Activated B cell treated with CpG ODN at 0.5 μM for 24 hours (primary cell): ENCODE measurements at regions not wholly inside any gene's neighbourhood (a gene's known extent, or its start where the extent isn't known, plus 50 kb on each side); places are given as distances from the start of the nearest gene placed in this dataset.

Experiments used
- ATAC-seq: fragments of 200-7000 bp; cut with Tn5 transposase; one replicate; pipeline ENCODE4 v1.10.0; 2021; ENCODE audit warnings: low read depth, mild to moderate bottlenecking, moderate library complexity
- CTCF ChIA-PET: fragments of 350-600 bp; sonication (Branson Sonifier 250); formaldehyde crosslinking; loops from one replicate; lab custom pipeline; 2021; ENCODE audit warnings: antibody characterized with exemption; lab: Charles Lee
- POLR2A ChIA-PET: fragments of 350-600 bp; sonication (Branson Sonifier 250); formaldehyde crosslinking; loops from one replicate; lab custom pipeline; 2021; ENCODE audit warnings: antibody characterized with exemption; lab: Charles Lee
- DNase-seq: peaks from one replicate; pipeline ENCODE4 v3.0.0; 2022
- H3K27ac Mint-ChIP-seq: one replicate; pipeline ENCODE4 v1.8.0; 2020; ENCODE audit warnings: mixed read lengths
- H3K27me3 Mint-ChIP-seq: one replicate; pipeline ENCODE4 v1.8.0; 2021; ENCODE audit warnings: mixed read lengths
- H3K36me3 Mint-ChIP-seq: one replicate; pipeline ENCODE4 v1.8.0; 2021; ENCODE audit warnings: low read depth, mixed read lengths
- H3K4me1 Mint-ChIP-seq: one replicate; pipeline ENCODE4 v1.8.0; 2021; ENCODE audit warnings: mixed read lengths
- H3K4me3 Mint-ChIP-seq: one replicate; pipeline ENCODE4 v1.8.0; 2020; ENCODE audit warnings: mild to moderate bottlenecking, mixed read lengths
- H3K9me3 Mint-ChIP-seq: one replicate; pipeline ENCODE4 v1.8.0; 2020; ENCODE audit warnings: mixed read lengths
- CTCF ChIP-seq: fragments of 200-600 bp; IDR thresholded peaks from one replicate; pipeline ENCODE4 v1.8.0; 2022; ENCODE audit warnings: antibody characterized with exemption, mild to moderate bottlenecking
- intact Hi-C: fragments of 100-400 bp; cut with micrococcal nuclease; formaldehyde crosslinking; loops from one replicate; pipeline ENCODE4 v1.15.1; 2024

DNA sequence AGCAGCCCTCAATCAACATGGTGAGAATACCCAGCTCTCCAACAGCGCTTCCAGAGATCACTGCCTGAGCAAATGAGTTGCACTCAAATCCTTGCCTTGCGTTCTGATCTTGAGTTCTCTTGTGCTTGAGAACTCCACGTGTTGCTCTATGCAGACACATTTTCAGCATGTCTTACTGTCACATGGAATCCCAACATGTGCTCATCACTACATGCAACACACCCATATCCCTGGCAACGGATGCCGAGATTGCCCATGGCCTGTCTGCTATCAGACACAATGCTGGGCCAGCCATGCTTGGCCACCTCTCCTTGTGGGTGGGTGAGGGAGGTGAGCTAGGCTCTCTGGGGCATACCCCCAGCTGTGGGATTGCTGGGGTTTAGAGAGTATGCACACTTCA is 91.9 kb upstream of the LDAH start:
- Mint-ChIP-seq H3K9me3 (no peaks in the 10 kb centered on the region), H3K4me1 (no peaks in the 10 kb centered on the region), H3K27me3 (peaks cover 31% of the 10 kb centered on the region), H3K4me3 (no peak overlapping the region), H3K36me3 (no peaks in the 10 kb centered on the region), H3K27ac (no peak overlapping the region)
- POLR2A ChIA-PET: no interaction called here
- no peak for TF ChIP-seq CTCF
- CTCF ChIA-PET: no interaction called here
- ATAC-seq (no peak), DNase-seq (no peak)
- intact Hi-C loops: no loop called here

GRCh38 chr2:20914087-20914486 is 91.2 kb upstream of the LDAH start:
- peaks cover 34% of the 10 kb centered on the region for H3K27me3 Mint-ChIP-seq
- no peaks in the 10 kb centered on the region for H3K4me1 Mint-ChIP-seq
- intact Hi-C loops: no loop called here
- DNase-seq (no peak), ATAC-seq (no peak)
- no peak overlapping the region for H3K4me3 Mint-ChIP-seq
- TF ChIP-seq CTCF: no peak
- H3K27ac Mint-ChIP-seq: no peak overlapping the region
- no peaks in the 10 kb centered on the region for H3K36me3 Mint-ChIP-seq
- CTCF ChIA-PET: no interaction called here
- H3K9me3 Mint-ChIP-seq: no peaks in the 10 kb centered on the region
- POLR2A ChIA-PET: no interaction called here

DNA sequence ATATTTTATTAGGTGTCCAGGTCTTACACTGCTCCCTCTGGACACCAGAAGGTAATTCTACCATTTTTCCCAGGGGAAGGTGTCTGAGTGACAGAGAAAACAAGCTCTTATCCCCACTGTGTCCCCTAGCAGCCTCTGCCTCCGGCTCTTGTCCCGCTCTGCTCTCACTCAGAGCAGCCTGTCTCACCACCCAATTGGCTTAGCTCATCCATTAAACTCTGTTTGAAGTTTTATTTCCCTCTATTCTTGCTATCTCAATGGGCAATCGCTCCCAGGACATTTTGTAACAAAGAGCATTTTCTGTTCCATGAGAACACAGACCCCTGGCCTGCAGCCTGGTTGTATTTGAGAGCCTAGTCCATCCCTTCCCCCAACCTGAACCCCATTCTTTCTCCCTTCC is 90.6 kb upstream of the LDAH start:
- Mint-ChIP-seq H3K9me3 (no peaks in the 10 kb centered on the region), H3K27me3 (peaks cover 37% of the 10 kb centered on the region), H3K4me3 (no peak overlapping the region), H3K36me3 (no peaks in the 10 kb centered on the region), H3K4me1 (no peaks in the 10 kb centered on the region), H3K27ac (no peak overlapping the region)
- intact Hi-C loops: no loop called here
- ChIA-PET POLR2A (no interaction called here), CTCF (no interaction called here)
- DNase-seq: no peak
- ATAC-seq: no peak
- TF ChIP-seq CTCF: no peak

- H3K4me1 Mint-ChIP-seq: no peaks in the 10 kb centered on the region
These were observed 77.2 kb upstream of the LDAH start for GRCh38 chr2:20900052-20900636.

DNA sequence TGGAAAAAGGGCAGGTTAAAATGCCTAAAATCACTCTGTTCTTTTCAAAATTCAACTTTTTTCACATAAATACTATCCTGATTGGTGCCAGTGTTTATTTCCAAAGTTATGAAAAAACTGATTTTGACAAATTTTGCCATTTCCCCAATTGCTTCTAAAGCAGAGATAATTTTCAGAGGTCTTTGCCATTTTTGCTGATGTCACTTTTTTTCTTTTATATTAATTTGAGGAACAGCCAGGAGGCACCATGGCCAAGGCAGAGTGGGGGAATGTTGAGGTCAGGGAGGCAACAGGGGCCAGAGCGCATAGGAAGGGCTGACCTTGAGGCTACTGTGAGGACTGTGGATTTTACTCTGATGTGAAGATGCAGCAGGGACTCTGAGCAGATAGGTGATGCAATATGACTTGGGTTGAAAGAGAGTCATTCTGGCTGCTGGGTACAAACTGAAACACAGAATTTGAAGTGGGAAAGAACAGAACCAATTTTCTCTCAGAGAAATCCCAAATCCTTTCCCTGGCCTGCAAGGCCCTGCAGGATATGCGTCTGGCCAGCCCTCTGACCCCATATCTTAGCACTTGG is 75.1 kb upstream of the LDAH start:
- POLR2A ChIA-PET: no interaction called here
- no peak for DNase-seq
- H3K9me3 Mint-ChIP-seq: peaks cover 9% of the 10 kb centered on the region
- intact Hi-C loops: no loop called here
- no peak overlapping the region for H3K4me3 Mint-ChIP-seq
- H3K27me3 Mint-ChIP-seq: peaks cover 33% of the 10 kb centered on the region
- ATAC-seq: no peak
- no peak for TF ChIP-seq CTCF
- H3K36me3 Mint-ChIP-seq: no peaks in the 10 kb centered on the region
- CTCF ChIA-PET: no interaction called here
- no peaks in the 10 kb centered on the region for H3K4me1 Mint-ChIP-seq
- no peak overlapping the region for H3K27ac Mint-ChIP-seq

More at GRCh38 chr2:20900052-20900636, 77.2 kb upstream of the LDAH start:
- Mint-ChIP-seq H3K36me3 (no peaks in the 10 kb centered on the region), H3K4me3 (no peak overlapping the region), H3K27ac (no peak overlapping the region), H3K9me3 (no peaks in the 10 kb centered on the region), H3K27me3 (peaks cover 26% of the 10 kb centered on the region)
- TF ChIP-seq CTCF: no peak
- ATAC-seq (no peak), DNase-seq (no peak)
- POLR2A ChIA-PET: no interaction called here
- CTCF ChIA-PET: no interaction called here
- intact Hi-C loops: no loop called here
